ENCODE measurements at regions not wholly inside any gene's neighbourhood (a gene's known extent, or its start where the extent isn't known, plus 50 kb on each side); places are given as distances from the start of the nearest gene placed in this dataset.

GRCh38 chr6:54730767-54731630 is 115.6 kb upstream of the FAM83B start:
- TF ChIP-seq, protein P1, sequence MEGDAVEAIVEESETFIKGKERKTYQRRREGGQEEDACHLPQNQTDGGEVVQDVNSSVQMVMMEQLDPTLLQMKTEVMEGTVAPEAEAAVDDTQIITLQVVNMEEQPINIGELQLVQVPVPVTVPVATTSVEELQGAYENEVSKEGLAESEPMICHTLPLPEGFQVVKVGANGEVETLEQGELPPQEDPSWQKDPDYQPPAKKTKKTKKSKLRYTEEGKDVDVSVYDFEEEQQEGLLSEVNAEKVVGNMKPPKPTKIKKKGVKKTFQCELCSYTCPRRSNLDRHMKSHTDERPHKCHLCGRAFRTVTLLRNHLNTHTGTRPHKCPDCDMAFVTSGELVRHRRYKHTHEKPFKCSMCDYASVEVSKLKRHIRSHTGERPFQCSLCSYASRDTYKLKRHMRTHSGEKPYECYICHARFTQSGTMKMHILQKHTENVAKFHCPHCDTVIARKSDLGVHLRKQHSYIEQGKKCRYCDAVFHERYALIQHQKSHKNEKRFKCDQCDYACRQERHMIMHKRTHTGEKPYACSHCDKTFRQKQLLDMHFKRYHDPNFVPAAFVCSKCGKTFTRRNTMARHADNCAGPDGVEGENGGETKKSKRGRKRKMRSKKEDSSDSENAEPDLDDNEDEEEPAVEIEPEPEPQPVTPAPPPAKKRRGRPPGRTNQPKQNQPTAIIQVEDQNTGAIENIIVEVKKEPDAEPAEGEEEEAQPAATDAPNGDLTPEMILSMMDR (IDR thresholded peaks at IDR 0.05; ENCODE audit: insufficient read depth, low read length, severe bottlenecking), result no peak
- FAIRE-seq (no peak), DNase-seq (ENCODE audit: low read depth) (no peak)
- no peak overlapping the region for H3K4me3 ChIP-seq (ENCODE audit: low read depth, low read length)
- no peaks in the 10 kb centered on the region for H3K27me3 ChIP-seq (ENCODE audit: control insufficient read depth, insufficient read depth, low read length)
- no peaks in the 10 kb centered on the region for H3K36me3 ChIP-seq (ENCODE audit: control insufficient read depth, insufficient read depth, low read length)

GRCh38 chr6:54737247-54737646 is 109.3 kb upstream of the FAM83B start:
- DNase-seq (ENCODE audit: low read depth) (no peak), FAIRE-seq (no peak)
- TF ChIP-seq, protein P1 (IDR thresholded peaks at IDR 0.05; ENCODE audit: insufficient read depth, low read length, severe bottlenecking), result peak; percentile 11
- H3K36me3 ChIP-seq (ENCODE audit: control insufficient read depth, insufficient read depth, low read length), result no peaks in the 10 kb centered on the region
- no peaks in the 10 kb centered on the region for H3K27me3 ChIP-seq (ENCODE audit: control insufficient read depth, insufficient read depth, low read length)
- H3K4me3 ChIP-seq (ENCODE audit: low read depth, low read length), result no peak overlapping the region

GRCh38 chr6:54747955-54748354 is 98.6 kb upstream of the FAM83B start:
- TF ChIP-seq, protein P1 (IDR thresholded peaks at IDR 0.05; ENCODE audit: insufficient read depth, low read length, severe bottlenecking), result no peak

GRCh38 chr6:54754406-54754805 is 92.2 kb upstream of the FAM83B start:
- Histone ChIP-seq H3K27me3 (ENCODE audit: control insufficient read depth, insufficient read depth, low read length) (no peaks in the 10 kb centered on the region), H3K36me3 (ENCODE audit: control insufficient read depth, insufficient read depth, low read length) (no peaks in the 10 kb centered on the region), H3K4me3 (ENCODE audit: low read depth, low read length) (no peak overlapping the region)
- DNase-seq (ENCODE audit: low read depth) (no peak), FAIRE-seq (no peak)
- TF ChIP-seq, protein P1 (IDR thresholded peaks at IDR 0.05; ENCODE audit: insufficient read depth, low read length, severe bottlenecking), result no peak

More at GRCh38 chr6:54747955-54748354, 98.6 kb upstream of the FAM83B start:
- no peaks in the 10 kb centered on the region for H3K27me3 ChIP-seq (ENCODE audit: control insufficient read depth, insufficient read depth, low read length)
- FAIRE-seq (no peak), DNase-seq (ENCODE audit: low read depth) (peak; percentile 55)
- no peak overlapping the region for H3K4me3 ChIP-seq (ENCODE audit: low read depth, low read length)
- H3K36me3 ChIP-seq (ENCODE audit: control insufficient read depth, insufficient read depth, low read length), result no peaks in the 10 kb centered on the region

GRCh38 chr6:54758340-54758739 is 88.2 kb upstream of the FAM83B start:
- Histone ChIP-seq H3K27me3 (ENCODE audit: control insufficient read depth, insufficient read depth, low read length) (no peaks in the 10 kb centered on the region), H3K4me3 (ENCODE audit: low read depth, low read length) (no peak overlapping the region), H3K36me3 (ENCODE audit: control insufficient read depth, insufficient read depth, low read length) (no peaks in the 10 kb centered on the region)
- DNase-seq (ENCODE audit: low read depth) (no peak), FAIRE-seq (peak; percentile 7)
- TF ChIP-seq, protein P1 (IDR thresholded peaks at IDR 0.05; ENCODE audit: insufficient read depth, low read length, severe bottlenecking), result no peak

Measured in bronchial epithelial cell (primary cell).